ENCODE measurements at regions not wholly inside any gene's neighbourhood (a gene's known extent, or its start where the extent isn't known, plus 50 kb on each side); places are given as distances from the start of the nearest gene placed in this dataset.

DNA sequence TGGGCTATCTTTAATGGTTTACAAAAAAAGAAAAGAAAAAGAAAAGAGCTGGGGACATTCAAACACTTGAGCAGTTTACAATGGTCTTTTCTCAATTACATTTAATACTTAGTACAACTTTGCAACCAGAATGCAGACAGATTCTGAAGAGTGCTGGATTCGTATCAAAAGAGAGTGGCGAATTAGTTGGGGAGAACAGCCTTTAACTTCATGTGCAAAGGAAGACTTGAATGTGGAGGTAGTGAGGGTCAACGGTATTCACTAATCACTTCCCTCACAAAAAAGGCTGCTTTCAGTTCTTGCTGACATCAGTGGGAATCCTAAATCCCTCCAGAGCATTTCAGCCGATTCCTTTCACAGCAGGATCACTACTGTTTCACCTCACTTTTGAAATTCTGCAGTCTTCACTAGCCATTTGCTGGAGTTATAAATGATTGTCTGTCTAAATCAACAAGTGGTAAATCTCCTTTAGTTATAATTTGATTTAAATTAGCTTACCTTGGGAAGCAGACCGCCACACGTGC lies 323.0 kb upstream of the SEMA6D start:
- no peak for DNase-seq

- no peak for DNase-seq
Measured at GRCh38 chr15:47395076-47395475, 322.2 kb upstream of the SEMA6D start.

DNA sequence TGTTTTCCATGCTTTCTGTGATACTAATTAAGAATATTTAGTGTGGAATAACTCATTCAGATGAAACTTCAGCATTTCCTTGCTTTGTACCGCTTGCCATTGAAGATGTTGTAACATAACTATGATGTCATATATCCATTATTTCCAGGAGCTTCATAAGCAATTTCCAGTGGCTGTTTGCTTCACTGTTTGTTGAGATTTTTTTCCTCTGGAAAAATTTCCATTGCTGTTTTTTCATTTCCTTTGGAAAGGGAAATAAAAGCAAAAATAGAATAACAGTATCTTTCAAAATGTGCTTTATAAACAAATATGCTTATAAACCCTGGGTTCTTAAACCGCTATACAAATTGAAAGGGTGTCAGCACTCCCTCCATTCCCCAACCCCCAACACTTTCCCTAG lies 319.6 kb upstream of the SEMA6D start:
- no peak for DNase-seq

GRCh38 chr15:47398132-47398531 lies 319.2 kb upstream of the SEMA6D start:
- DNase-seq, result no peak

GRCh38 chr15:47398594-47398993 lies 318.7 kb upstream of the SEMA6D start:
- no peak for DNase-seq

DNA sequence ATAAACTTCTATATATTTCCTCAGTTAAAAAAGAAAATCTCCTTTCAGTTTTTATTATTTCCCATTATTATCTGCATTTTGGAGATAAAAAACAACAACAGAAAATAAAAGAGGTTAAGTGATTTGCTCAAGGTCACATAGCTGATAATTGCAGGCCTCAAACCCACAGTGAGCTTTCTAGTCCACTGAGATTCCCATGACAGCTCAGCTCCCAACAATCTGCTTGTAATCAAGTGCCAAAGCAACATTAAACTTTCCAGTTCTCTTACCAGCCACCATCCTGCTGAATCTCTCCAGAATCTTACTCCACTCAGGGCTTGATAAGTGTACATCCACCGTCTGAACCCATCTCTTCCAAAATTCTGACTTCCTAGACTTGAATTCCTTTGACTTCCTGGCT lies 318.2 kb upstream of the SEMA6D start:
- no peak for DNase-seq

DNA sequence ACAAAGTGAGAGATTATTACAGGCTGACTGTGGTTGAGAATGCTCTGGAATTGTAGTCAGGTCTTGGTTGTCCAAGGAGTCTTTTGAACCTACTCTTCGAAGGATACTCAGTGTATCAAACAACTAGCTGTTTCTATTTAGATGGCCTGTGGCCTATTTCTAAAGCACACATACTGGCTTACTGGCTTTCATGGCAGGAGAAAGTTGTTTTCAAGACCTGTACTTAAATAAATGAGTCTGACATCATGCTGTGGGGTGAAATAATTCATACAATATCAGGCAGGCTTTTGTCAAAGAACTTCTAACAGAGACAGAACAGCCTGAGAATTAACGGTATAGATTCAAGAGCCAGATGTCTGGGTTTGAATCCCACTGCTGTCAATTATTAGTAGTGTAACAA lies 316.7 kb upstream of the SEMA6D start:
- no peak for DNase-seq

- no peak for DNase-seq
Measured at GRCh38 chr15:47401427-47401826, 315.9 kb upstream of the SEMA6D start.

DNA sequence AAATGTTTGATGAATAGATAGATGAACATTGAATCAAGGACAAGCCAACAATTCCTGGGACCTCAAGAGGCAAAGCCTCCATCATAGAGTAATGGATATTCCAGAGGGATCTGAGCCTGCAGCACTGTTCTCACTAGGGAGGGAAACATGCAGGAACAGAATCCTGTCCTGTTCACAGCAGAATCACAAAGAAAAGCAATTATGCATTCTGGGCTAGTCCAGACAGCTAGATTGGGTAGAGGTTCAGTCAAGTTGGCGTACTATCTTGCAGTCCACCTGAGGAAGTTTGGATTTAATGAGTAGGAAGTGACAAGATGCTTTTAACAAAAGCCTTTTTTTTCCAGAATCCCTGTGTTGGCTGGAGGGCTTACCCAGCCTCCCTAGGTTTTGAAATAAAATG lies 314.5 kb upstream of the SEMA6D start:
- no peak for DNase-seq

- no peak for DNase-seq
Measured at GRCh38 chr15:47404877-47405276, 312.4 kb upstream of the SEMA6D start.

DNA sequence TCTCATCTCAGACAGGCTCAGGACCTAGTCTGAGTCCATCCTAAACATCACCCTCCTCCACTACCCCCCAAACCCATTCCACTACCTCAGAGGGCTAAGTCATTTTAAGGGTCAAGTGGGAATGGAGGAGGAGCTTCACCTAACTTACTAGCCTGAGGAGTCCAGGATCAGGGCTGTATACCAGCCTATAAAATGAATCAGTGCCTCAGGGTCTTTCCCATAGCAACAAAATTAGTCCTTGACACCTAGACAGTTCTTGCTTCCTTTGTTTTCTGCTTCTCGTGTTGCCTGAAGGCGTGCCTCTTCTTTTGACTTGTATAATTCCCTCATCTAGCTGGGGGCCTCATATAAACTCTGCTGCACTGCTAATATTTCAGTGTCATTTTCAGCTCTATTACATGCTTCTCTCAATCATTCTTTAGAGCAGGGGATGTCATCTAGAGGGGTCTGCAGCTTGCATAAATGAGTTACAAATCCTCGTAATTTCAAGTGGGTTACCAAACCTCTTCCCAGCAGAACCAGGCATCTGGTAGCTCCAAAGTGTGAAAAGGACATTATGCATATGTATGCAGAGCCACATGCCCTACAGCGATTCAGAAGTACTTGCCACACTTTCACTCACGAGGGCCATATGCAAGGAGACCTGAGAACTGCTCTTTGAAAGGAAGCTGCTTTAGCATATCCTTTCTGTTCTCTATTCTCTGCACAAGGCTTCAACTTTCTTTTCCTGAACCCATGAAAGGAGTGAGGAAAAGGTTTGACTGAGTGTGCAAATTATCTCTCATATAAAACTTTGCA lies 311.7 kb upstream of the SEMA6D start:
- no peak for DNase-seq

DNA sequence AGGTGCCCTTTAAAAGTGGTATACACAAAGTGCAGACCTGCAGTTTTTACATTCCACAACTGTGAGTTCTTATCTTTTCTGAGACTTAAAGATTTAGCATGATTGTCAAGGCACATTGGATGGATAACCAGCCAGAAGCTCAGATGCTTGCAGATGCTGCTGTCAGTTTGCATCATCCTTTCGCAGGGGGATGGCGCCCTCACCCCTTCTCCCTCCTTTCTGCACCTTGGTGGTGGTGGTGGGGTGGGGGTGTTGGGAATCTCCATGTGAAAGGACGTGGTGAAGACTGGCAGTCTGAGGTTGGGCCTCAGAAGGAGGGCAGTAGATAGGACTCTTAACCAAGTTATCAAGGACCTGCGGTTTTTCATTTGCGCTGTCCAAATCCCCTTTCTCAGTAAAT lies 309.6 kb upstream of the SEMA6D start:
- no peak for DNase-seq

DNA sequence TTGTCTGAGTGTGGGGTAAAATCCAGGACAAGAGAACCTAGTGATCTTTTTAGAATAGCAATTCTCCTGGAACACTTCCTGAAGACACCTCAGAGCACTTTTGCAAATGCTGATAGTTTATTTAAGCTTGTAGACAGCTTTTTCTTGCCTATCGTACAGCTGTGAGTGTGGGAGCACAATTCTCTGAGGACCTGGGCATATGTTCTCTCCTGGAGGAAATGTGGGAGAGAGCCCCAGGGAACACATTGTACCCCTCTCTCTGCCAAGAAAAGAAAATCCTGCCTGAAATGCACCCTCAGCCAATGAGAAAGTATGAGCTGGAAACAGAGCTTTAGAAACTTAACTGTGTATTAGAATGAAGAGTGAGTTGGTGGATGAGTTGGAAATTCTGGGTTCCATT lies 308.3 kb upstream of the SEMA6D start:
- no peak for DNase-seq

- DNase-seq, result no peak
Measured at GRCh38 chr15:47409600-47409999, 307.7 kb upstream of the SEMA6D start.

DNA sequence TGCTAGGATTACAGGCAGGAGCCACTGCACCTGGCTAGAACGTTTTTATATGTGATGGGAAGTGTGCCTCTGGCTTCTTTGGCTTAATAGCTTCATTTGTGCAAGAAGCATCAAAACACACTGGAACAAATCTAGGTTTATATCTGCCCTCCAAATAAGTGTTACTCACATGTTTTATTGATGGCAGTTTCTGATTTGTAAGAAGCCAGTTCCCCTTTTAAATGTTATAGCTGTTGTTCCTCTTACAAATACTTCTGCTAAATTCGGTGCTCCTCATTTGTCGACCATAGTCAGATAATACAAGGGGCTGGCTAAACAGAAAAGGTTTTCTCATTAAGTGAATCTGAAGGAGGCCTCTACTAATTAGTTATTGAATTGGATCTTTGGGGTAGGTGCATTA lies 307.1 kb upstream of the SEMA6D start:
- no peak for DNase-seq

- no peak for DNase-seq
Measured at GRCh38 chr15:47411733-47412132, 305.6 kb upstream of the SEMA6D start.

DNA sequence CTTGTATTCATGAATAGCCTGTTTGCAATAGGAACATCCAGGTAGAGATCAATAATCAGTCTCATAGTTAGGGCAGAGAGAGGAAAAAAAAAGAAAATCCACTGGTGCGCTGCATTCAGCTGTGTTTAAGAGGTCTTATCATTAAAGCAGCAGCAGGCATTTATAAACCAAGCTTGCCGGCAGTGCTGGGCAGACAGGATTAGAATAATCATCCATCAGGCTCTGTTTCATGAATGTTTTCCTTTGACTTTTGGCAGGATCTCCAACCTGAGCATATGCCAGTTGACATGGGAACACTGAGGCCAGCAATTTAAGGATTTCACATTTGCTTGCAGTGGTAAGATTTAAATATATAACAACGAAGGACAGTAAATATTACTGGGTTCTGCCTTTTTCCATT lies 305.2 kb upstream of the SEMA6D start:
- no peak for DNase-seq

DNA sequence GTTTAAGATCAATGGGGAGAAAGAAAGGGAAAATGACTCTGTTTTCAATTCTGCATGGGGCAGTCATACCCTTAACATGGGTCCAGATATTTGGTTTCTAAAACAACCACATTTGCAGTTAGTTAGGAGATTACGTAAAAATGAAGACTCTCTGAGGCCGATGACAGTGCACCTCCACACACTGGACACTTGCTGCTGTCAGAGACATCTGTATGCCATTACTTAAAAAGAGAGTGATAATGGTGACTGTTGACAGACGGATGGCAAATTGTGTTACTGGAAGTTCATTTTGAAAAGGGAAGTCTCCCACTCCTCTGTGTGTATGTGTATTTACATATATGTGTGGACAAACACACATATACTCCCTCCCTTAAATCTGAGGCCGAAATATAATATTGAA lies 304.5 kb upstream of the SEMA6D start:
- DNase-seq, result no peak

DNA sequence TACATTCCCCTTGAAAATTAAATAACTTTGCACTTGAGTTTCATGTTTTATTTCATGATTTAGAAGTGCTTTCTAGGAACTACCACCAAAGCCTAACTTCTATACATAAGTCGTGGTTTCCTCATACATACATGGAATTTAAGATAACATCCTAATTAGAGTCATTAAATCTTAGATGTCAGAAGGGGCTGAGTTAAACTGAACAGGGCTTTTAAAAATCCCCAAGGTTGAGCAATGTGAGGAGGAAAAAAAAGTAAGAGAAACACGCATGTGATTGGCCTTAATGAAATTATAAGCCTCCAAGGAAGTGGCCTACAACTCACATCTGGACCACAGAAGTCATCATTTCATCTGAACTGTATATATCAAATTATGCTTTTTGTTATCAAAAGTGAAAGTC lies 303.1 kb upstream of the SEMA6D start:
- no peak for DNase-seq

GRCh38 chr15:47415539-47415971 lies 301.8 kb upstream of the SEMA6D start:
- no peak for DNase-seq

- no peak for DNase-seq
Measured at GRCh38 chr15:47422881-47423665, 294.2 kb upstream of the SEMA6D start.

DNA sequence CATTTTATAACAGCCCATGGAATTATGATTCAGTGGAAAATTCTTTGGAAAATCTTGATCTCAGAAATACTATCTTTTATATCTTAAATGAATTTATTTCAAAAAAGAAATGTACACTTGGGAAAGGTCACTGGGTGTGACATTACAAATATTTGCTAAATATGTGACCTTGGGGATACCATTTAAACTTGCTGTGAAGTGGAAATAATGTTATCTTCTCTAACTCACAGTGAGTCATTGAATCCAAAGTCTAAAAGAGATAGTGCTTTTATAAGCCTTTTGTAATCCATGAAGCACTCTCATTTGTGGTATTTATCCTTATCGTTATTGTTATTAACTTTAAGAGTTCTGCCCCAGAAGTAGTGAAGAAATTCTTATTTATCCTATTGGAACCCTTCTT lies 289.8 kb upstream of the SEMA6D start:
- DNase-seq, result no peak

GRCh38 chr15:47429376-47429775 lies 287.9 kb upstream of the SEMA6D start:
- DNase-seq, result no peak

DNA sequence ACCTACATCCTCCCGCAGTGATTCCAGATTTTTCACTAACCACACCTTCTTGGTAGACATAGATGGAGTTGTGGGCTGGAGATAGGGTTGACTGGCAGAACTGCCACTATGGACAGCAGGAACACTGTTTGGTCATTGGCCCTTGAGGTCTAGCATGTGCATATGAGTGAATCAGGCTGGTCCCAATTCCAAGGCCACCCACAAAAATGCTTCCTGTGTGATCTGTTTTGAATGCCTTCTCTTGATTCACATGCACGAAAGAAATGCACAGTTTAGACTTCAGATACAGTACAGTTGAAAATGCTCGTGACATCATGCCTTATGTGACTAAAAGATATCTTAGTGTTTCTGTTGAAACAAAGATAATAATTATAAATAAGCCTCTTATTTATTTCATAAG lies 285.8 kb upstream of the SEMA6D start:
- DNase-seq, result no peak

Measured in CD4-positive, alpha-beta T cell treated with Interleukin-21 for 1 hour (primary cell).